Liver (tissue), 2 donors: ENCODE measurements at regions not wholly inside any gene's neighbourhood (a gene's known extent, or its start where the extent isn't known, plus 50 kb on each side); places are given as distances from the start of the nearest gene placed in this dataset.
"Not testable (repeated sequence)": the region's sequence is repeated elsewhere in the genome, so short reads cannot be mapped to it uniquely, and the experiment has no call there.

Experiments
- CTCF ChIP-seq: fragments of 150-350 bp; IDR thresholded peaks from 2 replicates; pipeline ENCODE4 v1.5.1; 2017; ENCODE audit warnings: improper control_type of control experiment, low read depth, low read length; ENCODE audit not compliant: missing input control
- FOXA1 ChIP-seq: IDR thresholded peaks from 2 replicates; pipeline ENCODE4 v1.6.1; 2016; ENCODE audit warnings: antibody characterized with exemption
- donor health status: healthy.

DNA sequence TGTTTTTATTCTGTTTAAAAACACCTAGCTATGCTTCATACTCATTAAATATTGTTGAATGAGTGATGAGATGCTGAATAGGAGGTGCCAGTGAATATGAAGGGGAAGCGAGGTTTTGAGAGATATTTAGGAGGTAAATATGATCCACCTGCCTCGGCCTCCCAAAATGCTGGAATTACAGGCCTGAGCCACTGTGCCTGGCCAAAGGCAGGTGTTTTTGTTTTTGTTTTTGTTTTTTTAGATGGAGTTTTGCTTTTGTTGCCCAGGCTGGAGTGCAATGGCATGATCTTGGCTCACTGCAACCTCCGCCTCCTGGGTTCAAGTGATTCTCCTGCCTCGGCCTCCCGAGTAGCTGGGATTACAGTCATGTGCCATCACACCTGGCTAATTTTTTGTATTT, 75.3 kb upstream of the VKORC1L1 start:
- not testable (repeated sequence) for TF ChIP-seq CTCF, FOXA1
